ENCODE measurements at regions not wholly inside any gene's neighbourhood (a gene's known extent, or its start where the extent isn't known, plus 50 kb on each side); places are given as distances from the start of the nearest gene placed in this dataset.
"Not testable (repeated sequence)": the region's sequence is repeated elsewhere in the genome, so short reads cannot be mapped to it uniquely, and the experiment has no call there.

- DNase-seq = no peak
Measured at GRCh38 chr11:104774578-104774977, 123.7 kb downstream of the CASP12 start.

GRCh38 chr11:104772806-104773241 is 125.4 kb downstream of the CASP12 start:
- DNase-seq = peak; percentile 11

GRCh38 chr11:104771763-104772162 is 126.5 kb downstream of the CASP12 start:
- DNase-seq = no peak

GRCh38 chr11:104771046-104771445 is 127.2 kb downstream of the CASP12 start:
- DNase-seq = not testable (repeated sequence)

GRCh38 chr11:104765401-104766095 is 132.7 kb downstream of the CASP12 start:
- DNase-seq = no peak

GRCh38 chr11:104764710-104765045 is 133.6 kb downstream of the CASP12 start:
- no peak for DNase-seq

GRCh38 chr11:104763930-104764709 is 134.1 kb downstream of the CASP12 start:
- no peak for DNase-seq

GRCh38 chr11:104761511-104761910 is 136.7 kb downstream of the CASP12 start:
- no peak for DNase-seq

- no peak for DNase-seq
Measured at GRCh38 chr11:104759464-104759863, 138.8 kb downstream of the CASP12 start.

GRCh38 chr11:104738918-104739317 is 159.3 kb downstream of the CASP12 start:
- peak; percentile 50 for DNase-seq

- DNase-seq = no peak
Measured at GRCh38 chr11:104738208-104738607, 160.1 kb downstream of the CASP12 start.

- peak; percentile 49 for DNase-seq
Measured at GRCh38 chr11:104736502-104736901, 161.8 kb downstream of the CASP12 start.

GRCh38 chr11:104734998-104735397 is 163.3 kb downstream of the CASP12 start:
- DNase-seq = no peak

- DNase-seq = no peak
Measured at GRCh38 chr11:104731890-104732289, 166.4 kb downstream of the CASP12 start.

- DNase-seq = no peak
Measured at GRCh38 chr11:104728927-104729326, 169.3 kb downstream of the CASP12 start.

- no peak for DNase-seq
Measured at GRCh38 chr11:104727768-104728167, 170.5 kb downstream of the CASP12 start.

GRCh38 chr11:104727095-104727494 is 171.2 kb downstream of the CASP12 start:
- DNase-seq = no peak

GRCh38 chr11:104725796-104726408 is 172.4 kb downstream of the CASP12 start:
- no peak for DNase-seq

- DNase-seq = no peak
Measured at GRCh38 chr11:104713401-104713800, 184.9 kb downstream of the CASP12 start.

GRCh38 chr11:104705490-104706190 is 192.6 kb downstream of the CASP12 start:
- peak; percentile 92 for DNase-seq

- DNase-seq = no peak
Measured at GRCh38 chr11:104704888-104705287, 193.4 kb downstream of the CASP12 start.

- no peak for DNase-seq
Measured at GRCh38 chr11:104704146-104704830, 194.0 kb downstream of the CASP12 start.

GRCh38 chr11:104700609-104701008 is 197.7 kb downstream of the CASP12 start:
- peak; percentile 45 for DNase-seq
